ENCODE measurements at regions not wholly inside any gene's neighbourhood (a gene's known extent, or its start where the extent isn't known, plus 50 kb on each side); places are given as distances from the start of the nearest gene placed in this dataset.
A peak's percentile ranks its signal among the peaks of the same experiment; 100 is the strongest.

DNA sequence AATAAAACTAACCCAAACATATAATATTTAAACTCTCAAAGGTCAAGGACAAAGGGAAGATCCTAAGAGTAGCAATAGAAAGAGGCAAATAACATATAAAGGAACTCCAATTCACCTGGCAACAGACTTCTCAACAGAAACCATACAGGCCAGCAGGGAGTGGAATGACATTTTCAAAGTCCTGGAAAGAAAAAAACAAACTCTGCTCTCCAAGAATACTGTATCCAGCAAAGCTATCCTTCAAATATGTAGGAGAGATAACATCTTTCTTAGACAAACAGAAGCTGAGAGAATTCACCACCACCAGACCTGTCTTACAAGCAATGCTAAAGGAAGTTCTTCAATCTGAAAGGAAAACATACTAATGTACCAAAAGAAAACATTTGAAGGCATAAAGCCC, 51.5 kb upstream of the TMEM158 start:
- Histone ChIP-seq H3K4me1 (ENCODE audit: control insufficient read depth in 1 of 2, insufficient read depth in 2 of 2, low read length in 2 of 2) (no peaks in the 10 kb centered on the region), H4K8ac (ENCODE audit: low read depth, low read length) (no peak overlapping the region), H2BK5ac (ENCODE audit: low read depth, low read length, poor library complexity) (no peak overlapping the region), H2AFZ (ENCODE audit: insufficient read depth, low read length, poor library complexity) (no peak overlapping the region), H3K4ac (ENCODE audit: low read depth, low read length) (no peak overlapping the region), H3K9ac (ENCODE audit: low read length) (no peak overlapping the region), H2BK120ac (ENCODE audit: insufficient read depth, low read length, poor library complexity) (no peak overlapping the region), H3K79me2 (ENCODE audit: control insufficient read depth, insufficient read depth, low read length, poor library complexity) (peaks cover 3% of the 10 kb centered on the region), H2AK5ac (ENCODE audit: low read length) (no peak overlapping the region), H3K18ac (ENCODE audit: low read length) (no peak overlapping the region), H3K23ac (ENCODE audit: low read length) (no peak overlapping the region), H2BK12ac (ENCODE audit: low read length) (no peak overlapping the region), H3K4me3 (ENCODE audit: low read depth, low read length) (no peak overlapping the region), H3K14ac (ENCODE audit: low read length) (no peak overlapping the region), H4K91ac (ENCODE audit: low read depth, low read length) (no peak overlapping the region), H3K36me3 (ENCODE audit: control insufficient read depth in 1 of 2, insufficient read depth in 2 of 2, low read length in 2 of 2) (no peaks in the 10 kb centered on the region), H3K27ac (ENCODE audit: low read depth, low read length) (no peak overlapping the region), H3K79me1 (ENCODE audit: low read length) (peaks cover 2% of the 10 kb centered on the region), H3K9me3 (ENCODE audit: insufficient read depth, low read depth, low read length) (peaks cover 4% of the 10 kb centered on the region), H4K12ac (ENCODE audit: low read depth, low read length) (no peak overlapping the region), H3K27me3 (ENCODE audit: insufficient read depth, low read length) (no peaks in the 10 kb centered on the region), H3K4me2 (ENCODE audit: low read length) (no peak overlapping the region)
- no peak for DNase-seq

DNA sequence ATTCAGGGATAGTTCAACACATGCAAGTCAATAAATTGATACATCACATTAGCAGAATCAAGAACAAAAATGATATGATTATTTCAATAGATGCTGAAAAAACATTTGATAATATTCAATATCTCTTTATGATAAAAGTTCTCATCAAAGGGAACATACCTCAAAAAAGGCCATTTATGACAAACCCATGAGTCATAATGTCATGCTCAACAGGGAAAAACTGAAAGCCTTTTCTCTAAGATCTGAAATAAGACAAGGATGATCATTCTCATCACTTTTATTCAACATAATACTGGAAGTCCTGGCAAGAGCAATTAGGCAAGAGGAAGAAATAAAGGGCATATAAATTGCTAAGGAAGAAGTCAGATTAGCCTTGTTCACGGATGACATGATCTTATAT, 54.1 kb upstream of the TMEM158 start:
- Histone ChIP-seq H3K9me3 (ENCODE audit: insufficient read depth, low read depth, low read length) (peaks cover 4% of the 10 kb centered on the region), H2AK5ac (ENCODE audit: low read length) (no peak overlapping the region), H3K4me2 (ENCODE audit: low read length) (no peak overlapping the region), H3K79me1 (ENCODE audit: low read length) (no peaks in the 10 kb centered on the region), H3K79me2 (ENCODE audit: control insufficient read depth, insufficient read depth, low read length, poor library complexity) (no peaks in the 10 kb centered on the region), H3K27me3 (ENCODE audit: insufficient read depth, low read length) (no peaks in the 10 kb centered on the region), H3K4me3 (ENCODE audit: low read depth, low read length) (no peak overlapping the region), H3K9ac (ENCODE audit: low read length) (no peak overlapping the region), H2BK120ac (ENCODE audit: insufficient read depth, low read length, poor library complexity) (no peak overlapping the region), H3K4me1 (ENCODE audit: control insufficient read depth in 1 of 2, insufficient read depth in 2 of 2, low read length in 2 of 2) (no peaks in the 10 kb centered on the region), H3K27ac (ENCODE audit: low read depth, low read length) (no peak overlapping the region), H3K36me3 (ENCODE audit: control insufficient read depth in 1 of 2, insufficient read depth in 2 of 2, low read length in 2 of 2) (no peaks in the 10 kb centered on the region), H3K23ac (ENCODE audit: low read length) (no peak overlapping the region), H3K18ac (ENCODE audit: low read length) (no peak overlapping the region), H4K91ac (ENCODE audit: low read depth, low read length) (no peak overlapping the region), H4K8ac (ENCODE audit: low read depth, low read length) (no peak overlapping the region), H2BK12ac (ENCODE audit: low read length) (no peak overlapping the region), H3K4ac (ENCODE audit: low read depth, low read length) (no peak overlapping the region), H2BK5ac (ENCODE audit: low read depth, low read length, poor library complexity) (no peak overlapping the region), H4K12ac (ENCODE audit: low read depth, low read length) (no peak overlapping the region), H2AFZ (ENCODE audit: insufficient read depth, low read length, poor library complexity) (no peak overlapping the region), H3K14ac (ENCODE audit: low read length) (no peak overlapping the region)
- no peak for DNase-seq
- WGBS (ENCODE audit: extremely low coverage, insufficient coverage, insufficient read length): no CpG with 5 or more reads among the region's 1 CpG

DNA sequence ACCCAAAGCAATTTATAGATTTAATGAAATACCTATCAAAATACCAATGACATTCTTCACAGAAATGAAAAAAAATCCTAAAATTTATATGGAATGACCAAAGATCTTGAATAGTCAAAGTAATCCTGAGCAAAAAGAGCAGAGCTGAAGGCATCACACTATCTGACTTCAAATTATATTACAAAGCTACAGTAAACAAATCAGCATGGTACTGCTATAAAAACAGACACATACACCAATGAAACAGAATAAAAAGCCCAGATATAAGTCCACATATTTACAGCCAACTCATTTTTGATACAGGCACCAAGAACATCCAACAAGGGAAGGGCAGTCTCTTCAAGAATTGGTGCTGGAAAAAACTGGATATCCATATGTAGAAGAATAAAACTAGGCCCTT, 54.9 kb upstream of the TMEM158 start:
- Histone ChIP-seq H3K4me1 (ENCODE audit: control insufficient read depth in 1 of 2, insufficient read depth in 2 of 2, low read length in 2 of 2) (no peaks in the 10 kb centered on the region), H2BK120ac (ENCODE audit: insufficient read depth, low read length, poor library complexity) (no peak overlapping the region), H2BK5ac (ENCODE audit: low read depth, low read length, poor library complexity) (no peak overlapping the region), H3K27me3 (ENCODE audit: insufficient read depth, low read length) (no peaks in the 10 kb centered on the region), H3K23ac (ENCODE audit: low read length) (no peak overlapping the region), H3K14ac (ENCODE audit: low read length) (no peak overlapping the region), H2AK5ac (ENCODE audit: low read length) (no peak overlapping the region), H2AFZ (ENCODE audit: insufficient read depth, low read length, poor library complexity) (no peak overlapping the region), H4K12ac (ENCODE audit: low read depth, low read length) (no peak overlapping the region), H3K4me3 (ENCODE audit: low read depth, low read length) (no peak overlapping the region), H3K79me1 (ENCODE audit: low read length) (no peaks in the 10 kb centered on the region), H3K9me3 (ENCODE audit: insufficient read depth, low read depth, low read length) (peaks cover 4% of the 10 kb centered on the region), H2BK12ac (ENCODE audit: low read length) (no peak overlapping the region), H3K27ac (ENCODE audit: low read depth, low read length) (no peak overlapping the region), H3K9ac (ENCODE audit: low read length) (no peak overlapping the region), H4K91ac (ENCODE audit: low read depth, low read length) (no peak overlapping the region), H3K36me3 (ENCODE audit: control insufficient read depth in 1 of 2, insufficient read depth in 2 of 2, low read length in 2 of 2) (no peaks in the 10 kb centered on the region), H4K8ac (ENCODE audit: low read depth, low read length) (no peak overlapping the region), H3K79me2 (ENCODE audit: control insufficient read depth, insufficient read depth, low read length, poor library complexity) (no peaks in the 10 kb centered on the region), H3K4me2 (ENCODE audit: low read length) (no peak overlapping the region), H3K4ac (ENCODE audit: low read depth, low read length) (no peak overlapping the region), H3K18ac (ENCODE audit: low read length) (no peak overlapping the region)
- DNase-seq: no peak

DNA sequence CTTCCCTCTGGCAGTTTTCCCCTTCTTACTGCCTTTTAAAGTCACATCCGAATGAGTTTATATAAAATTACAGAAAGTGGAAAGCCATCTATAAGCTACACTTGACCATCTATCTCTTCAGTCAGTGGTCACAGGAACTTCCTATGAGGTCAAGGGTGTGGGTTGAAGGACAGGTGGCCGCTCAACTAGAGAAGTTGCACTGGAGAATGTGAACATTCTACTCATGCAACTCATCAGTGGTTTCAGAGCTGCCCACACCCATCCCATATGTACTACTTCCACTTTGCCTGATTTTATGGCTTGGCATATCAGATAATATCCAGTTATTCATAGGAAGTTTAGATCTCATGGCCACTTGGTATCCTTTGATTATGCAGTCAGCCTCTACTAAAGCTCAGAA, 57.4 kb upstream of the TMEM158 start:
- Histone ChIP-seq H3K27me3 (ENCODE audit: insufficient read depth, low read length) (no peaks in the 10 kb centered on the region), H3K23ac (ENCODE audit: low read length) (no peak overlapping the region), H3K4me3 (ENCODE audit: low read depth, low read length) (no peak overlapping the region), H3K9me3 (ENCODE audit: insufficient read depth, low read depth, low read length) (peaks cover 8% of the 10 kb centered on the region), H4K12ac (ENCODE audit: low read depth, low read length) (no peak overlapping the region), H3K14ac (ENCODE audit: low read length) (no peak overlapping the region), H3K4me2 (ENCODE audit: low read length) (no peak overlapping the region), H3K18ac (ENCODE audit: low read length) (no peak overlapping the region), H4K8ac (ENCODE audit: low read depth, low read length) (no peak overlapping the region), H2AFZ (ENCODE audit: insufficient read depth, low read length, poor library complexity) (no peak overlapping the region), H3K9ac (ENCODE audit: low read length) (no peak overlapping the region), H2BK120ac (ENCODE audit: insufficient read depth, low read length, poor library complexity) (no peak overlapping the region), H3K4me1 (ENCODE audit: control insufficient read depth in 1 of 2, insufficient read depth in 2 of 2, low read length in 2 of 2) (no peaks in the 10 kb centered on the region), H3K79me2 (ENCODE audit: control insufficient read depth, insufficient read depth, low read length, poor library complexity) (no peaks in the 10 kb centered on the region), H3K4ac (ENCODE audit: low read depth, low read length) (no peak overlapping the region), H2BK12ac (ENCODE audit: low read length) (no peak overlapping the region), H3K27ac (ENCODE audit: low read depth, low read length) (no peak overlapping the region), H2AK5ac (ENCODE audit: low read length) (no peak overlapping the region), H3K36me3 (ENCODE audit: control insufficient read depth in 1 of 2, insufficient read depth in 2 of 2, low read length in 2 of 2) (no peaks in the 10 kb centered on the region), H3K79me1 (ENCODE audit: low read length) (no peaks in the 10 kb centered on the region), H2BK5ac (ENCODE audit: low read depth, low read length, poor library complexity) (no peak overlapping the region), H4K91ac (ENCODE audit: low read depth, low read length) (no peak overlapping the region)
- WGBS (ENCODE audit: extremely low coverage, insufficient coverage, insufficient read length): no CpG with 5 or more reads among the region's 2 CpGs
- no peak for DNase-seq

DNA sequence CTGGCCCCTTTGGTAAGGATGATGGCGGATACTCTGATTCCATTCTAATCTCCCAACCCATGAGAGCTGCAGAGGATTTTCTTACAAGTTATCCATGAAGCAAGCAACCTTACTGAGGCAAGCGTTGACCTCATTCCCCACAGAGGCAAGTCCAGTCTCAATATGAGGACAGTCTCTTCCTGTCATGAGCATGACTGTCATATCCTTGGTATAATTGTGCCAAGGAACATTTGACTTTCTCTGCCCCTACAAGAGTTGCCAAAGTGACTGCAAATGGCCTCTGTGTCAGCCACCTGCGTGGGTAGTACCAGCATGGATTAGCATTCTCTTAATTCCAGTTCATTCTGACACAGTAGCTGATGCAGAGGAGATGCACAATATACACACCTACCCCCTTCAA, 71.2 kb upstream of the TMEM158 start:
- H2BK12ac ChIP-seq (ENCODE audit: low read length): no peak overlapping the region
- no peaks in the 10 kb centered on the region for H3K79me2 ChIP-seq (ENCODE audit: control insufficient read depth, insufficient read depth, low read length, poor library complexity)
- H3K4ac ChIP-seq (ENCODE audit: low read depth, low read length): no peak overlapping the region
- no peaks in the 10 kb centered on the region for H3K36me3 ChIP-seq (ENCODE audit: control insufficient read depth in 1 of 2, insufficient read depth in 2 of 2, low read length in 2 of 2)
- no peak overlapping the region for H2AFZ ChIP-seq (ENCODE audit: insufficient read depth, low read length, poor library complexity)
- no peaks in the 10 kb centered on the region for H3K79me1 ChIP-seq (ENCODE audit: low read length)
- no peak overlapping the region for H3K9ac ChIP-seq (ENCODE audit: low read length)
- no peak overlapping the region for H4K12ac ChIP-seq (ENCODE audit: low read depth, low read length)
- H3K18ac ChIP-seq (ENCODE audit: low read length): no peak overlapping the region
- no peak overlapping the region for H4K8ac ChIP-seq (ENCODE audit: low read depth, low read length)
- no peak overlapping the region for H3K14ac ChIP-seq (ENCODE audit: low read length)
- no peak overlapping the region for H3K4me3 ChIP-seq (ENCODE audit: low read depth, low read length)
- WGBS (ENCODE audit: extremely low coverage, insufficient coverage, insufficient read length): no CpG with 5 or more reads among the region's 3 CpGs
- H2BK5ac ChIP-seq (ENCODE audit: low read depth, low read length, poor library complexity): no peak overlapping the region
- H3K23ac ChIP-seq (ENCODE audit: low read length): no peak overlapping the region
- DNase-seq: peak in 1 of 2 donors; percentile 8
- H4K91ac ChIP-seq (ENCODE audit: low read depth, low read length): no peak overlapping the region
- H3K4me2 ChIP-seq (ENCODE audit: low read length): no peak overlapping the region
- H2AK5ac ChIP-seq (ENCODE audit: low read length): no peak overlapping the region
- no peak overlapping the region for H2BK120ac ChIP-seq (ENCODE audit: insufficient read depth, low read length, poor library complexity)
- H3K4me1 ChIP-seq (ENCODE audit: control insufficient read depth in 1 of 2, insufficient read depth in 2 of 2, low read length in 2 of 2): no peaks in the 10 kb centered on the region
- H3K27ac ChIP-seq (ENCODE audit: low read depth, low read length): no peak overlapping the region
- no peaks in the 10 kb centered on the region for H3K27me3 ChIP-seq (ENCODE audit: insufficient read depth, low read length)
- peaks cover 3% of the 10 kb centered on the region for H3K9me3 ChIP-seq (ENCODE audit: insufficient read depth, low read depth, low read length)
